Heart left ventricle (tissue), 16 donors: ENCODE measurements at regions not wholly inside any gene's neighbourhood (a gene's known extent, or its start where the extent isn't known, plus 50 kb on each side); places are given as distances from the start of the nearest gene placed in this dataset.
A peak's percentile ranks its signal among the peaks of the same experiment; 100 is the strongest.
"Not testable (repeated sequence)": the region's sequence is repeated elsewhere in the genome, so short reads cannot be mapped to it uniquely, and the experiment has no call there.

ENCODE experiments used
- ATAC-seq, 4 donors: fragments of 200-7000 bp; cut with Tn5 transposase; one replicate each; pipeline ENCODE4 v1.9.1; 2020 to 2022; ENCODE audit warnings: moderate library complexity in 4 of 4, mild to moderate bottlenecking in 3 of 4, moderate number of reproducible peaks in 1 of 4
- DNase-seq, 5 donors: peaks; one replicate each; pipeline ENCODE4 v3.0.0-alpha.2; 2020
- H3K27ac ChIP-seq, 12 donors: fragments of 200-600 bp; sonication (generic) in 4 of 12; one replicate each; pipeline versions ENCODE4 v1.5.0 to v1.8.0; 2016 to 2022; ENCODE audit warnings: mild to moderate bottlenecking in 2 of 12
- H3K27me3 ChIP-seq, 9 donors: fragments of 200-600 bp; sonication (generic) in 2 of 9; one replicate each; pipeline versions ENCODE4 v1.5.1 to v1.8.0; 2016 to 2022; ENCODE audit warnings: mild to moderate bottlenecking in 3 of 9
- H3K36me3 ChIP-seq, 9 donors: fragments of 200-600 bp; sonication (generic) in 2 of 9; one replicate each; pipeline versions ENCODE4 v1.5.0 to v1.8.0; 2018 to 2022; ENCODE audit warnings: mild to moderate bottlenecking in 2 of 9
- H3K4me1 ChIP-seq, 12 donors: fragments of 200-600 bp; sonication (generic) in 4 of 12; one replicate each; pipeline versions ENCODE4 v1.5.0 to v1.8.0; 2016 to 2022; ENCODE audit warnings: mild to moderate bottlenecking in 3 of 12
- H3K4me3 ChIP-seq, 12 donors: fragments of 200-600 bp; sonication (generic) in 4 of 12; one replicate each; pipeline versions ENCODE4 v1.5.0 to v1.8.0; 2017 to 2022; ENCODE audit warnings: mild to moderate bottlenecking in 9 of 12, moderate library complexity in 4 of 12
- H3K9me3 ChIP-seq, 12 donors: fragments of 200-600 bp; sonication (generic) in 4 of 12; one replicate each; pipeline versions ENCODE4 v1.5.0 to v1.8.0; 2016 to 2022; ENCODE audit warnings: mild to moderate bottlenecking in 1 of 12
- CTCF ChIP-seq, 12 donors: fragments of 200-600 bp; sonication (generic) in 4 of 12; IDR thresholded peaks; one replicate each; pipeline versions ENCODE4 v1.5.0 to v1.8.0; 2018 to 2022; ENCODE audit warnings: antibody characterized with exemption in 12 of 12, mild to moderate bottlenecking in 5 of 12
- POLR2A ChIP-seq, 2 donors: fragments of 450-650 bp; IDR thresholded peaks; one replicate each; pipeline ENCODE4 v1.6.1; 2017; ENCODE audit warnings: antibody characterized with exemption in 2 of 2, mild to moderate bottlenecking in 2 of 2, moderate library complexity in 2 of 2
- WGBS, 4 donors: extraction: QIAGEN DNeasy Blood & Tissue Kit in 2 of 4; methylation state at CpG; one replicate each; pipeline versions ENCODE4 v1.1.5 to v1.1.7; 2013 to 2018; 5-methylcytosine and 5-hydroxymethylcytosine counted together
- intact Hi-C, 10 donors: fragments of 100-400 bp; cut with DNase I; formaldehyde crosslinking; loops; one replicate each; pipeline versions ENCODE4 v1.11.1 to v1.14.2; 2022
- donor health status: ischemic (EF 13 %, LVEDD 7.1; RV severe dilation, severe dysfunction).
- donor health status: healthy with polysubstance abuse.
- donor health status: DM: no; HTN: yes; CAD: no.
- donor health status: DM: no; HTN: no; CAD: no.
- donor health status: ischemic (EF 25% LVEDD 6.9; RV normal size, moderate dysfunction).
- donor health status: ischemic (EF 25% LVEDD 5.7; RV mildly dilated, moderate dysfunction).
- donor health status: healthy.
- donor health status: DM: yes; HTN: yes; CAD: no.
- donor health status: ischemic (EF 35%, LVEDD 5.7; RV mildly dilated, moderate dysfunction).
- donor health status: nonischemic (EF 11% LVEDD 7.7; RV severe dilation, severe dysfunction).
- donor health status: DM: yes; HTN: yes; CAD: no.
- donor health status: PGD.
- donor health status: ischemic (EF 29% LVEDD 5.4; RV normal size, mild dysfunction).
- donor health status: nonischemic (EF 23%, LVEDD 6.1; RV moderate dilation, normal function).

- Histone ChIP-seq H3K27me3 (no peaks in the 10 kb centered on the region), H3K9me3 (peaks cover 0 to 3% (median 0%) of the 10 kb centered on the region in 12 donors), H3K4me1 (no peaks in the 10 kb centered on the region), H3K4me3 (no peak overlapping the region), H3K36me3 (no peaks in the 10 kb centered on the region), H3K27ac (no peak overlapping the region)
- DNase-seq (peak in 1 of 5 donors; percentile 1), ATAC-seq (no peak)
- TF ChIP-seq POLR2A (IDR thresholded peaks at IDR 0.05) (no peak), CTCF (IDR thresholded peaks at IDR 0.05) (no peak)
- WGBS, 4 donors: 64 to 74% (median 72%) methylated on average over 4 of the region's 4 CpGs
- intact Hi-C loops: no loop called here
Measured at GRCh38 chr1:47664356-47664755, 226.5 kb downstream of the FOXD2 start.

- H3K4me3 ChIP-seq, H3K27me3 ChIP-seq, H3K36me3 ChIP-seq, H3K9me3 ChIP-seq, H3K4me1 ChIP-seq, H3K27ac ChIP-seq, intact Hi-C loops, ATAC-seq: not testable (repeated sequence)
- DNase-seq: peak in 1 of 5 donors; percentile 1
- 88 to 91% (median 91%) methylated on average over 8 of the region's 8 CpGs for WGBS, 4 donors
Measured at GRCh38 chr1:47664896-47665295, 227.1 kb downstream of the FOXD2 start.

GRCh38 chr1:47669081-47669585 lies 231.3 kb downstream of the FOXD2 start:
- H3K36me3 ChIP-seq: no peaks in the 10 kb centered on the region
- H3K27me3 ChIP-seq: no peaks in the 10 kb centered on the region
- H3K4me3 ChIP-seq: no peak overlapping the region
- no peak overlapping the region for H3K27ac ChIP-seq
- no peaks in the 10 kb centered on the region for H3K4me1 ChIP-seq
- intact Hi-C loops: no loop called here
- H3K9me3 ChIP-seq: peaks cover 0 to 21% (median 6%) of the 10 kb centered on the region in 12 donors
- no peak for ATAC-seq
- no peak for TF ChIP-seq CTCF (IDR thresholded peaks at IDR 0.05)
- TF ChIP-seq POLR2A (IDR thresholded peaks at IDR 0.05): no peak
- DNase-seq: peak in 1 of 5 donors; percentile 8
- 91 to 94% (median 93%) methylated on average over 10 of the region's 10 CpGs for WGBS, 4 donors

GRCh38 chr1:47672622-47673021 lies 234.8 kb downstream of the FOXD2 start:
- DNase-seq (no peak), ATAC-seq (no peak)
- H3K4me1 ChIP-seq: no peaks in the 10 kb centered on the region
- H3K27ac ChIP-seq: no peak overlapping the region
- H3K9me3 ChIP-seq: peaks cover 0 to 21% (median 6%) of the 10 kb centered on the region in 12 donors
- intact Hi-C loops: no loop called here
- no peaks in the 10 kb centered on the region for H3K36me3 ChIP-seq
- TF ChIP-seq CTCF (IDR thresholded peaks at IDR 0.05): no peak
- TF ChIP-seq POLR2A (IDR thresholded peaks at IDR 0.05): no peak
- no peak overlapping the region for H3K4me3 ChIP-seq
- peaks cover 0 to 3% (median 0%) of the 10 kb centered on the region in 9 donors for H3K27me3 ChIP-seq

- ATAC-seq (no peak), DNase-seq (no peak)
- intact Hi-C loops: no loop called here
- Histone ChIP-seq H3K4me3 (no peak overlapping the region), H3K27me3 (peaks cover 0 to 12% (median 0%) of the 10 kb centered on the region in 9 donors), H3K36me3 (no peaks in the 10 kb centered on the region), H3K4me1 (no peaks in the 10 kb centered on the region), H3K9me3 (peaks cover 0 to 21% (median 6%) of the 10 kb centered on the region in 12 donors), H3K27ac (no peak overlapping the region)
- TF ChIP-seq CTCF (IDR thresholded peaks at IDR 0.05) (no peak), POLR2A (IDR thresholded peaks at IDR 0.05) (no peak)
Measured at GRCh38 chr1:47674189-47674588, 236.3 kb downstream of the FOXD2 start.
